HEK293 (cell line): ENCODE measurements at regions not wholly inside any gene's neighbourhood (a gene's known extent, or its start where the extent isn't known, plus 50 kb on each side); places are given as distances from the start of the nearest gene placed in this dataset.
"Not testable (repeated sequence)": the region's sequence is repeated elsewhere in the genome, so short reads cannot be mapped to it uniquely, and the experiment has no call there.

Experiments used
- CTCF ChIA-PET: fragments of 350-600 bp; formaldehyde crosslinking; extraction: SDS; loops from one replicate; lab custom pipeline; 2021; ENCODE audit warnings: antibody characterized with exemption; lab: Yijun Ruan, JAX
- POLR2A ChIA-PET: fragments of 300-600 bp; formaldehyde crosslinking; extraction: SDS; loops from one replicate; lab custom pipeline; 2020; ENCODE audit warnings: antibody characterized with exemption, inconsistent platforms; lab: Yijun Ruan, JAX
- H3K27ac ChIP-seq: fragments of 200-500 bp; sonication (Bioruptor generic); 2 replicates; pipeline ENCODE4 v1.5.1; 2014; ENCODE audit warnings: low read depth, low read length, control low read depth, inconsistent platforms; ENCODE audit errors: extremely low read depth
- H3K36me3 ChIP-seq, 2 experiments: fragments of 200-500 bp in 1 of 2; sonication (Bioruptor generic) in 1 of 2; 1 replicate in 1 of 2; 2 replicates in 1 of 2; pipeline ENCODE4 v1.5.1; 2014 to 2017; ENCODE audit warnings: inconsistent platforms in 2 of 2, low read length in 2 of 2; ENCODE audit not compliant: control insufficient read depth in 2 of 2, insufficient read depth in 1 of 2
- H3K4me1 ChIP-seq: fragments of 200-500 bp; sonication (Bioruptor generic); 2 replicates; pipeline ENCODE4 v1.5.1; 2014; ENCODE audit warnings: mild to moderate bottlenecking, low read length, inconsistent platforms; ENCODE audit not compliant: control insufficient read depth, insufficient read depth
- H3K4me3 ChIP-seq: 2 replicates; pipeline ENCODE4 v1.5.1; 2011; ENCODE audit warnings: low read depth, mild to moderate bottlenecking, control low read depth, low read length, moderate library complexity
- H3K9me3 ChIP-seq: fragments of 200-500 bp; sonication (Bioruptor generic); 2 replicates; pipeline ENCODE4 v1.5.1; 2014; ENCODE audit warnings: low read depth, low read length, inconsistent platforms; ENCODE audit not compliant: control insufficient read depth, insufficient read depth
- MYNN ChIP-seq: fragments of 450-650 bp; formaldehyde crosslinking; IDR thresholded peaks from 2 replicates; pipeline ENCODE4 v1.5.1; 2016; ENCODE audit warnings: missing biosample characterization, missing genetic modification characterization, borderline replicate concordance
- ZBTB7A ChIP-seq: fragments of 450-650 bp; formaldehyde crosslinking; IDR thresholded peaks from 2 replicates; pipeline ENCODE4 v1.5.1; 2016; ENCODE audit warnings: low read depth, missing biosample characterization, missing genetic modification characterization
- ZFP3 ChIP-seq: fragments of 450-650 bp; formaldehyde crosslinking; IDR thresholded peaks from 2 replicates; pipeline ENCODE4 v1.5.1; 2016; ENCODE audit warnings: low read depth, missing biosample characterization, missing genetic modification characterization
- ZFP41 ChIP-seq: fragments of 450-650 bp; formaldehyde crosslinking; IDR thresholded peaks from 2 replicates; pipeline ENCODE4 v1.5.1; 2016; ENCODE audit warnings: missing biosample characterization, missing genetic modification characterization, borderline replicate concordance
- ZNF112 ChIP-seq: fragments of 450-650 bp; formaldehyde crosslinking; IDR thresholded peaks from 2 replicates; pipeline ENCODE4 v1.5.0; 2017; ENCODE audit warnings: missing biosample characterization, missing genetic modification characterization
- ZNF132 ChIP-seq: fragments of 450-650 bp; formaldehyde crosslinking; IDR thresholded peaks from 2 replicates; pipeline ENCODE4 v1.5.1; 2017; ENCODE audit warnings: missing biosample characterization, missing genetic modification characterization, borderline replicate concordance
- ZNF138 ChIP-seq: fragments of 450-650 bp; formaldehyde crosslinking; IDR thresholded peaks from 2 replicates; pipeline ENCODE4 v1.5.1; 2016; ENCODE audit warnings: missing biosample characterization, missing genetic modification characterization, borderline replicate concordance
- ZNF140 ChIP-seq: fragments of 450-650 bp; formaldehyde crosslinking; IDR thresholded peaks from 2 replicates; pipeline ENCODE4 v1.5.1; 2016; ENCODE audit warnings: missing biosample characterization, missing genetic modification characterization
- ZNF211 ChIP-seq: fragments of 450-650 bp; formaldehyde crosslinking; IDR thresholded peaks from 2 replicates; pipeline ENCODE4 v1.5.1; 2016; ENCODE audit warnings: low read depth, missing biosample characterization, missing genetic modification characterization
- ZNF24 ChIP-seq: fragments of 450-650 bp; formaldehyde crosslinking; IDR thresholded peaks from 2 replicates; pipeline ENCODE4 v1.5.1; 2016; ENCODE audit warnings: missing biosample characterization, missing genetic modification characterization
- ZNF26 ChIP-seq: fragments of 450-650 bp; formaldehyde crosslinking; IDR thresholded peaks from 2 replicates; pipeline ENCODE4 v1.5.1; 2016; ENCODE audit warnings: missing biosample characterization, missing genetic modification characterization
- ZNF335 ChIP-seq: fragments of 450-650 bp; formaldehyde crosslinking; conservative IDR thresholded peaks from 2 replicates; pipeline ENCODE4 v1.5.1; 2016; ENCODE audit warnings: missing biosample characterization, missing genetic modification characterization
- ZNF366 ChIP-seq: fragments of 450-650 bp; formaldehyde crosslinking; conservative IDR thresholded peaks from 2 replicates; pipeline ENCODE4 v1.5.1; 2016; ENCODE audit warnings: missing biosample characterization, missing genetic modification characterization
- ZNF48 ChIP-seq: fragments of 450-650 bp; formaldehyde crosslinking; IDR thresholded peaks from 2 replicates; pipeline ENCODE4 v1.5.1; 2016; ENCODE audit warnings: missing biosample characterization, missing genetic modification characterization
- ZNF518A ChIP-seq: fragments of 450-650 bp; formaldehyde crosslinking; conservative IDR thresholded peaks from 2 replicates; pipeline ENCODE4 v1.5.1; 2016; ENCODE audit warnings: low read depth, missing biosample characterization, missing genetic modification characterization
- ZNF530 ChIP-seq: fragments of 450-650 bp; formaldehyde crosslinking; IDR thresholded peaks from 2 replicates; pipeline ENCODE4 v1.5.1; 2016; ENCODE audit warnings: low read depth, missing biosample characterization, missing genetic modification characterization
- ZNF555 ChIP-seq: fragments of 450-650 bp; formaldehyde crosslinking; conservative IDR thresholded peaks from 2 replicates; pipeline ENCODE4 v1.5.1; 2017; ENCODE audit warnings: missing biosample characterization, mild to moderate bottlenecking, missing genetic modification characterization, inconsistent platforms
- ZNF558 ChIP-seq: fragments of 450-650 bp; formaldehyde crosslinking; IDR thresholded peaks from 2 replicates; pipeline ENCODE4 v1.5.1; 2016; ENCODE audit warnings: missing biosample characterization, missing genetic modification characterization
- ZNF610 ChIP-seq: fragments of 450-650 bp; formaldehyde crosslinking; IDR thresholded peaks from 2 replicates; pipeline ENCODE4 v1.5.1; 2016; ENCODE audit warnings: missing biosample characterization, missing genetic modification characterization, borderline replicate concordance
- ZNF626 ChIP-seq: fragments of 450-650 bp; sonication (Bioruptor Pico); formaldehyde crosslinking; IDR thresholded peaks from 2 replicates; pipeline ENCODE4 v1.5.1; 2018; ENCODE audit warnings: missing biosample characterization, missing genetic modification characterization, inconsistent platforms
- ZNF776 ChIP-seq: fragments of 450-650 bp; formaldehyde crosslinking; IDR thresholded peaks from 2 replicates; pipeline ENCODE4 v1.5.0; 2017; ENCODE audit warnings: missing biosample characterization, missing genetic modification characterization, borderline replicate concordance
- ZNF837 ChIP-seq: fragments of 450-650 bp; formaldehyde crosslinking; IDR thresholded peaks from 2 replicates; pipeline ENCODE4 v1.5.1; 2016; ENCODE audit warnings: missing biosample characterization, missing genetic modification characterization
- TF ChIP-seq, protein P1 (sequence below): fragments of 450-650 bp; formaldehyde crosslinking; IDR thresholded peaks from 2 replicates; pipeline ENCODE4 v1.5.1; 2017; ENCODE audit warnings: missing biosample characterization, missing genetic modification characterization

GRCh38 chr11:98307827-98308491, 712.8 kb upstream of the CNTN5 start (continued):
- TF ChIP-seq, protein P1, sequence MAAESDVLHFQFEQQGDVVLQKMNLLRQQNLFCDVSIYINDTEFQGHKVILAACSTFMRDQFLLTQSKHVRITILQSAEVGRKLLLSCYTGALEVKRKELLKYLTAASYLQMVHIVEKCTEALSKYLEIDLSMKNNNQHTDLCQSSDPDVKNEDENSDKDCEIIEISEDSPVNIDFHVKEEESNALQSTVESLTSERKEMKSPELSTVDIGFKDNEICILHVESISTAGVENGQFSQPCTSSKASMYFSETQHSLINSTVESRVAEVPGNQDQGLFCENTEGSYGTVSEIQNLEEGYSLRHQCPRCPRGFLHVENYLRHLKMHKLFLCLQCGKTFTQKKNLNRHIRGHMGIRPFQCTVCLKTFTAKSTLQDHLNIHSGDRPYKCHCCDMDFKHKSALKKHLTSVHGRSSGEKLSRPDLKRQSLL (tag by site-specific recombination): no peak

DNA sequence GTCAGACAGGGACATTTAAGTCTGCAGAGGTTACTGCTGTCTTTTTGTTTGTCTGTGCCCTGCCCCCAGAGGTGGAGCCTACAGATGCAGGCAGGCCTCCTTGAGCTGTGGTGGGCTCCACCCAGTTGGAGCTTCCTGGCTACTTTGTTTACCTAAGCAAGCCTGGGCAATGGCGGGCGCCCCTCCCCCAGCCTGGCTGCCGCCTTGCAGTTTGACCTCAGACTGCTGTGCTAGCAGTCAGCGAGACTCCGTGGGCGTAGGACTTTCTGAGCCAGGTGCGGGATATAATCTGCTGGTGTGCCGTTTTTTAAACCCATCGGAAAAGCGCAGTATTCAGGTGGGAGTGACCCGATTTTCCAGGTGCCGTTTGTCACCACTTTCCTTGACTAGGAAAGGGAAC, 690.4 kb upstream of the CNTN5 start:
- H3K4me1 ChIP-seq, H3K36me3 ChIP-seq, POLR2A ChIA-PET, CTCF ChIA-PET, H3K9me3 ChIP-seq, H3K4me3 ChIP-seq, H3K27ac ChIP-seq: not testable (repeated sequence)

- TF ChIP-seq ZFP41 (tag by site-specific recombination): no peak
- no peak for TF ChIP-seq ZBTB7A (tag by site-specific recombination)
- TF ChIP-seq ZNF366 (tag by site-specific recombination): no peak
- no peak for TF ChIP-seq ZNF138
- no peak for TF ChIP-seq ZNF555 (tag by site-specific recombination)
- no peak for TF ChIP-seq ZNF626 (tag by site-specific recombination)
- no peak for TF ChIP-seq ZNF211
- no peak for TF ChIP-seq ZNF112 (tag by site-specific recombination)
- TF ChIP-seq ZNF558 (tag by site-specific recombination): no peak
- no peak for TF ChIP-seq MYNN (tag by site-specific recombination)
- TF ChIP-seq ZNF140: no peak
- no peak for TF ChIP-seq ZNF335
- TF ChIP-seq ZNF24: no peak
- Histone ChIP-seq H3K36me3 (no peaks in the 10 kb centered on the region), H3K9me3 (no peaks in the 10 kb centered on the region), H3K27ac (no peak overlapping the region), H3K4me3 (no peak overlapping the region), H3K4me1 (no peaks in the 10 kb centered on the region)
- CTCF ChIA-PET: no interaction called here
- POLR2A ChIA-PET: no interaction called here
These were observed 662.2 kb upstream of the CNTN5 start for GRCh38 chr11:98358551-98358950.

- Histone ChIP-seq H3K4me1 (no peaks in the 10 kb centered on the region), H3K27ac (no peak overlapping the region), H3K9me3 (no peaks in the 10 kb centered on the region), H3K4me3 (no peak overlapping the region), H3K36me3 (no peaks in the 10 kb centered on the region)
- POLR2A ChIA-PET: no interaction called here
- CTCF ChIA-PET: no interaction called here
- TF ChIP-seq ZNF48 (tag by site-specific recombination) (no peak), ZNF132 (tag by site-specific recombination) (no peak), ZNF518A (tag by site-specific recombination) (no peak), ZNF776 (tag by site-specific recombination) (no peak), ZNF837 (tag by site-specific recombination) (no peak), ZNF530 (tag by site-specific recombination) (no peak), ZNF26 (tag by site-specific recombination) (no peak), ZNF610 (no peak), ZFP3 (tag by site-specific recombination) (no peak)
These were observed 655.6 kb upstream of the CNTN5 start for GRCh38 chr11:98365190-98365589.
